H9 (cell line): ENCODE measurements at regions not wholly inside any gene's neighbourhood (a gene's known extent, or its start where the extent isn't known, plus 50 kb on each side); places are given as distances from the start of the nearest gene placed in this dataset.

Experiments
- DNase-seq: peaks from one replicate; pipeline ENCODE4 v3.0.0-alpha.2; 2017
- H2AFZ ChIP-seq: one replicate; pipeline ENCODE4 v1.6.1; 2013; ENCODE audit warnings: mild to moderate bottlenecking, low read length, control low read depth, moderate library complexity
- H2AK5ac ChIP-seq: 2 replicates; pipeline ENCODE4 v1.6.1; 2013; ENCODE audit warnings: low read length, control low read depth, mixed read lengths; ENCODE audit not compliant: insufficient read length
- H2BK120ac ChIP-seq: one replicate; pipeline ENCODE4 v1.6.1; 2013; ENCODE audit warnings: low read depth, mild to moderate bottlenecking, low read length, control low read depth, inconsistent platforms; ENCODE audit not compliant: poor library complexity, severe bottlenecking
- H2BK12ac ChIP-seq: 2 replicates; pipeline ENCODE4 v1.6.1; 2013; ENCODE audit warnings: low read length, control low read depth, mixed read lengths, low read depth; ENCODE audit not compliant: insufficient read length
- H2BK15ac ChIP-seq: 2 replicates; pipeline ENCODE4 v1.6.1; 2013; ENCODE audit warnings: low read depth, low read length, control low read depth
- H2BK20ac ChIP-seq: one replicate; pipeline ENCODE4 v1.6.1; 2013; ENCODE audit warnings: low read depth, mild to moderate bottlenecking, low read length, control low read depth, inconsistent platforms; ENCODE audit not compliant: poor library complexity, severe bottlenecking
- H2BK5ac ChIP-seq: 2 replicates; pipeline ENCODE4 v1.6.1; 2013; ENCODE audit warnings: low read length, control low read depth, mixed read lengths; ENCODE audit not compliant: insufficient read length
- H3K14ac ChIP-seq: 2 replicates; pipeline ENCODE4 v1.6.1; 2013; ENCODE audit warnings: low read length, control low read depth; ENCODE audit not compliant: insufficient read depth
- H3K18ac ChIP-seq: 2 replicates; pipeline ENCODE4 v1.6.1; 2013; ENCODE audit warnings: low read depth, mild to moderate bottlenecking, mixed read lengths, low read length, control low read depth; ENCODE audit not compliant: insufficient read length
- H3K23ac ChIP-seq: 2 replicates; pipeline ENCODE4 v1.6.1; 2013; ENCODE audit warnings: low read length, control low read depth, mixed read lengths, low read depth; ENCODE audit not compliant: insufficient read length
- H3K23me2 ChIP-seq: 2 replicates; pipeline ENCODE4 v1.6.1; 2013; ENCODE audit warnings: low read depth, mild to moderate bottlenecking, mixed read lengths, low read length, control low read depth; ENCODE audit not compliant: insufficient read length, poor library complexity, severe bottlenecking
- H3K27ac ChIP-seq: 2 replicates; pipeline ENCODE4 v1.5.1; 2013; ENCODE audit warnings: low read length, control low read depth, mixed read lengths, low read depth; ENCODE audit not compliant: insufficient read length
- H3K27me3 ChIP-seq: 2 replicates; pipeline ENCODE4 v1.6.1; 2013; ENCODE audit warnings: low read length, control low read depth, inconsistent platforms; ENCODE audit not compliant: insufficient read depth
- H3K4ac ChIP-seq: 2 replicates; pipeline ENCODE4 v1.6.1; 2013; ENCODE audit warnings: low read depth, mild to moderate bottlenecking, control low read depth, inconsistent platforms, low read length, moderate library complexity
- H3K4me1 ChIP-seq: 2 replicates; pipeline ENCODE4 v1.6.1; 2013; ENCODE audit warnings: low read length, control low read depth, inconsistent platforms; ENCODE audit not compliant: insufficient read depth
- H3K4me2 ChIP-seq: 2 replicates; pipeline ENCODE4 v1.6.1; 2013; ENCODE audit warnings: low read length, control low read depth, mixed read lengths; ENCODE audit not compliant: insufficient read length, insufficient read depth
- H3K56ac ChIP-seq: 2 replicates; pipeline ENCODE4 v1.6.1; 2013; ENCODE audit warnings: low read depth, mild to moderate bottlenecking, mixed read lengths, low read length, control low read depth; ENCODE audit not compliant: insufficient read length
- H3K79me1 ChIP-seq: 2 replicates; pipeline ENCODE4 v1.6.1; 2013; ENCODE audit warnings: low read depth, mild to moderate bottlenecking, moderate library complexity, low read length, control low read depth, inconsistent platforms; ENCODE audit not compliant: insufficient read depth, poor library complexity, severe bottlenecking
- H3K79me2 ChIP-seq: 2 replicates; pipeline ENCODE4 v1.6.1; 2013; ENCODE audit warnings: low read length, control low read depth, inconsistent platforms; ENCODE audit not compliant: insufficient read depth
- H3K9ac ChIP-seq: 2 replicates; pipeline ENCODE4 v1.6.1; 2013; ENCODE audit warnings: low read length, control low read depth, mixed read lengths; ENCODE audit not compliant: insufficient read length; ENCODE audit errors: extremely low read depth
- H3K9me3 ChIP-seq: one replicate; pipeline ENCODE4 v1.6.1; 2013; ENCODE audit warnings: low read depth, low read length, inconsistent platforms; ENCODE audit not compliant: control insufficient read depth
- H3T11ph ChIP-seq: one replicate; pipeline ENCODE4 v1.6.1; 2013; ENCODE audit warnings: mild to moderate bottlenecking, low read length, control low read depth, inconsistent platforms
- H4K20me1 ChIP-seq: one replicate; pipeline ENCODE4 v1.6.1; 2013; ENCODE audit not compliant: control insufficient read depth, insufficient read length, insufficient read depth
- H4K5ac ChIP-seq: 2 replicates; pipeline ENCODE4 v1.6.1; 2013; ENCODE audit warnings: low read depth, mild to moderate bottlenecking, mixed read lengths, low read length, control low read depth; ENCODE audit not compliant: insufficient read length
- H4K8ac ChIP-seq: replicated peaks from 2 replicates; pipeline ENCODE4 v1.6.1; 2013; ENCODE audit warnings: low read length, control low read depth, mixed read lengths, low read depth; ENCODE audit not compliant: insufficient read length
- H4K91ac ChIP-seq: 2 replicates; pipeline ENCODE4 v1.6.1; 2013; ENCODE audit warnings: low read depth, mild to moderate bottlenecking, moderate library complexity, mixed read lengths, low read length, control low read depth; ENCODE audit not compliant: insufficient read length
- H3K27ac Mint-ChIP-seq, 3 experiments: 2 replicates in 2 of 3; 3 replicates in 1 of 3; pipeline ENCODE4 v1.8.0; 2020 to 2021; ENCODE audit warnings: mixed read lengths in 3 of 3, mild to moderate bottlenecking in 1 of 3, moderate library complexity in 1 of 3
- H3K27me3 Mint-ChIP-seq: 2 replicates; pipeline ENCODE4 v1.8.0; 2021; ENCODE audit warnings: low read depth, mild to moderate bottlenecking, moderate library complexity, mixed read lengths
- H3K36me3 Mint-ChIP-seq, 3 experiments: 2 replicates in 2 of 3; 3 replicates in 1 of 3; pipeline ENCODE4 v1.8.0; 2020 to 2021; ENCODE audit warnings: low read depth in 3 of 3, mixed read lengths in 3 of 3; ENCODE audit not compliant: insufficient read depth in 1 of 3
- H3K4me1 Mint-ChIP-seq, 2 experiments: 2 replicates each; pipeline ENCODE4 v1.8.0; 2020; ENCODE audit warnings: mixed read lengths in 2 of 2
- H3K4me3 Mint-ChIP-seq, 2 experiments: 2 replicates in 1 of 2; 3 replicates in 1 of 2; pipeline ENCODE4 v1.8.0; 2020 to 2021; ENCODE audit warnings: mild to moderate bottlenecking in 2 of 2, mixed read lengths in 2 of 2, moderate library complexity in 1 of 2
- H3K9me3 Mint-ChIP-seq, 2 experiments: 2 replicates in 1 of 2; 3 replicates in 1 of 2; pipeline ENCODE4 v1.8.0; 2020; ENCODE audit warnings: mild to moderate bottlenecking in 2 of 2, mixed read lengths in 2 of 2, moderate library complexity in 1 of 2
- whole genome bisulfite sequencing: extraction: QIAGEN DNeasy Blood & Tissue Kit; methylation state at CpG from one replicate; pipeline ENCODE4 v1.1.7; 2013; ENCODE audit warnings: missing lambda C conversion rate, low lambda C conversion rate, mixed read lengths; ENCODE audit not compliant: insufficient read length; ENCODE audit errors: extremely low coverage; 5-methylcytosine and 5-hydroxymethylcytosine counted together
- TF ChIP-seq, protein P1 (sequence below): fragments of 200-600 bp; sonication (generic); conservative IDR thresholded peaks from 3 replicates; pipeline ENCODE4 v1.8.0; 2021; ENCODE audit warnings: antibody characterized with exemption, mild to moderate bottlenecking

GRCh38 chr14:38973083-38973700 lies 129.8 kb downstream of the SEC23A start:
- H3K4me1 ChIP-seq, result no peaks in the 10 kb centered on the region
- H3K4me3 Mint-ChIP-seq, result no peak overlapping the region
- H3K27me3 Mint-ChIP-seq, result peaks cover 2% of the 10 kb centered on the region; the same call in 1 of the 2 replicates
- H3K27ac ChIP-seq, result no peak overlapping the region
- no peak overlapping the region for H3K14ac ChIP-seq
- H3K9me3 Mint-ChIP-seq, result peaks cover 3 to 9% of the 10 kb centered on the region in 2 experiments; a peak in 3 of 5 replicates
- H2AK5ac ChIP-seq, result no peak overlapping the region
- H3K23ac ChIP-seq, result no peak overlapping the region
- no peak overlapping the region for H2BK12ac ChIP-seq
- no peak overlapping the region for H4K5ac ChIP-seq
- no peak for DNase-seq
- no peak overlapping the region for H3K4me2 ChIP-seq
- H3K4me1 Mint-ChIP-seq, result peaks cover 7% of the 10 kb centered on the region in 2 experiments; a peak in 3 of 4 replicates
- no peak overlapping the region for H4K8ac ChIP-seq
- H3K27me3 ChIP-seq, result no peaks in the 10 kb centered on the region
- no peaks in the 10 kb centered on the region for H3K9me3 ChIP-seq
- no peaks in the 10 kb centered on the region for H3K79me1 ChIP-seq
- no peak overlapping the region for H3T11ph ChIP-seq
- H4K91ac ChIP-seq, result no peak overlapping the region
- no peaks in the 10 kb centered on the region; a peak in 1 of 7 replicates for H3K36me3 Mint-ChIP-seq
- H3K27ac Mint-ChIP-seq, result no peak overlapping the region
- H4K20me1 ChIP-seq, result no peaks in the 10 kb centered on the region
- no peaks in the 10 kb centered on the region for H3K79me2 ChIP-seq
- H3K23me2 ChIP-seq, result no peaks in the 10 kb centered on the region
- H2BK120ac ChIP-seq, result no peak overlapping the region
- TF ChIP-seq, protein P1, sequence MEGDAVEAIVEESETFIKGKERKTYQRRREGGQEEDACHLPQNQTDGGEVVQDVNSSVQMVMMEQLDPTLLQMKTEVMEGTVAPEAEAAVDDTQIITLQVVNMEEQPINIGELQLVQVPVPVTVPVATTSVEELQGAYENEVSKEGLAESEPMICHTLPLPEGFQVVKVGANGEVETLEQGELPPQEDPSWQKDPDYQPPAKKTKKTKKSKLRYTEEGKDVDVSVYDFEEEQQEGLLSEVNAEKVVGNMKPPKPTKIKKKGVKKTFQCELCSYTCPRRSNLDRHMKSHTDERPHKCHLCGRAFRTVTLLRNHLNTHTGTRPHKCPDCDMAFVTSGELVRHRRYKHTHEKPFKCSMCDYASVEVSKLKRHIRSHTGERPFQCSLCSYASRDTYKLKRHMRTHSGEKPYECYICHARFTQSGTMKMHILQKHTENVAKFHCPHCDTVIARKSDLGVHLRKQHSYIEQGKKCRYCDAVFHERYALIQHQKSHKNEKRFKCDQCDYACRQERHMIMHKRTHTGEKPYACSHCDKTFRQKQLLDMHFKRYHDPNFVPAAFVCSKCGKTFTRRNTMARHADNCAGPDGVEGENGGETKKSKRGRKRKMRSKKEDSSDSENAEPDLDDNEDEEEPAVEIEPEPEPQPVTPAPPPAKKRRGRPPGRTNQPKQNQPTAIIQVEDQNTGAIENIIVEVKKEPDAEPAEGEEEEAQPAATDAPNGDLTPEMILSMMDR, result no peak
- H3K4ac ChIP-seq, result no peak overlapping the region
- H2BK5ac ChIP-seq, result no peak overlapping the region
- no peak overlapping the region for H2AFZ ChIP-seq
- H3K9ac ChIP-seq, result no peak overlapping the region
- H2BK20ac ChIP-seq, result no peak overlapping the region
- H3K56ac ChIP-seq, result no peak overlapping the region
- no peak overlapping the region for H2BK15ac ChIP-seq
- no peak overlapping the region for H3K18ac ChIP-seq
- no CpG with 5 or more reads among the region's 2 CpGs for WGBS
